ACC112 (cell line): ENCODE measurements at regions not wholly inside any gene's neighbourhood (a gene's known extent, or its start where the extent isn't known, plus 50 kb on each side); places are given as distances from the start of the nearest gene placed in this dataset.
"Not testable (repeated sequence)": the region's sequence is repeated elsewhere in the genome, so short reads cannot be mapped to it uniquely, and the experiment has no call there.

Experiments used
- H2AFZ ChIP-seq: fragments of 200-600 bp; sonication (generic); one replicate; pipeline ENCODE4 v1.6.0; 2017; ENCODE audit warnings: antibody characterized with exemption, low read length; ENCODE audit not compliant: unreplicated experiment
- H3K27ac ChIP-seq: fragments of 200-600 bp; sonication (generic); 2 replicates; pipeline ENCODE4 v1.5.1; 2014; ENCODE audit warnings: low read depth, mild to moderate bottlenecking, antibody characterized with exemption, low read length, moderate library complexity
- H3K27me3 ChIP-seq: fragments of 200-600 bp; sonication (generic); 2 replicates; pipeline ENCODE4 v1.6.1; 2014; ENCODE audit warnings: mild to moderate bottlenecking, antibody characterized with exemption, low read length, moderate library complexity, mixed read lengths; ENCODE audit not compliant: insufficient read depth
- H3K36me3 ChIP-seq: fragments of 200-600 bp; sonication (generic); 2 replicates; pipeline ENCODE4 v1.6.1; 2016; ENCODE audit warnings: mild to moderate bottlenecking, antibody characterized with exemption, low read length, moderate library complexity, mixed read lengths; ENCODE audit not compliant: insufficient read depth
- H3K4me1 ChIP-seq: fragments of 200-600 bp; sonication (generic); one replicate; pipeline ENCODE4 v1.6.1; 2016; ENCODE audit warnings: low read length, mixed read lengths; ENCODE audit not compliant: insufficient read depth, unreplicated experiment, control insufficient read depth
- H3K4me3 ChIP-seq: fragments of 200-600 bp; sonication (generic); 2 replicates; pipeline ENCODE4 v1.5.1; 2014; ENCODE audit warnings: mild to moderate bottlenecking, low read depth, low read length
- H3K79me2 ChIP-seq: fragments of 200-600 bp; sonication (generic); one replicate; pipeline ENCODE4 v1.6.0; 2016; ENCODE audit warnings: low read length; ENCODE audit not compliant: control insufficient read depth, unreplicated experiment, insufficient read depth

DNA sequence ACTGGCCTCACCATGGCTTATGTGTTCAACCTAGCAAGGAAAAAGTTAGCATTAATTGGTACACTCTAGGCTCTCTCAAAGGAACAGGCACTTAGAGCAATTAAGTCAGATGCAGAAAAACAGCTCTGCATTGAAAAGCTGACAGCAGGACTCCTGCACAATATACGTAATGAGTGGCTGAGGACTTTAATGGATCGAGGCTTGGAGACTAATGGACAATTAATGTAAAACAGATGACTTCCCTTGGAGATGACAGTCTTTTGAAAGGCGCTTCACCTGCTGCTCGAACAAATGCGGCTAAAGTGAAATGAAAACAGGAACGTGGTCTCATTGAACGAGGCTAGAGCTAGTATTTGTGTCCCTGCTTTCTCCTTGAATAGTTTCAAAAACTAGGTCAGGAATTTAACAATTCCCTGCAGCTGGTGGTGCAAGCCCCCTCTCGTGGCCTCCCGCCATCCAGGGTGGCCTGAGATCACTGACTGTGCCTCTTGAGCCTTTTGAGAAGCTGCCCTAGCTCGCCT lies 137.1 kb downstream of the ELOVL4 start:
- no peaks in the 10 kb centered on the region for H3K79me2 ChIP-seq
- H3K27me3 ChIP-seq, result peaks cover 6% of the 10 kb centered on the region; the same call in 1 of the 2 replicates
- no peaks in the 10 kb centered on the region for H3K36me3 ChIP-seq
- no peak overlapping the region for H3K4me3 ChIP-seq
- H2AFZ ChIP-seq, result no peak overlapping the region
- no peak overlapping the region for H3K27ac ChIP-seq
- H3K4me1 ChIP-seq, result no peaks in the 10 kb centered on the region

DNA sequence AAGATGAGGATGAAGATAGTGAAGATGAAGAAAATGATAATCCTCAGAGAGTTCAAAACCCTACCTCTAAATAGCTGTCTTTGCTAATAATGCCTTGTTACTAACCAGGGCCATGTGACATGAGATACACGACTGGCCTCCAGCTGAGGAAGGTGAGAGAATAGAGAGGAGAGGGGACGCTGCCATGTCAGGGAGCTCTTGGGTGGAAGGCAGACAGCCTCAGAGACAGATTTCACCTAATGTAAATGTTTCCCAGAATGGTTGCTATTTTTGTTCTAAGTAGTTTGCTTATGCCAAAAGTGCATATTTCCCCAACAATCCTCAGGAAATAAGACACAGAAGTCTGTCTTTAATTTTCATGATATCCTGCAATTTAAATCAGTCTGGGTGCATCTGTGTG lies 138.4 kb downstream of the ELOVL4 start:
- no peak overlapping the region for H3K4me3 ChIP-seq
- no peak overlapping the region for H3K27ac ChIP-seq
- H3K27me3 ChIP-seq, result peaks cover 11% of the 10 kb centered on the region; the same call in 1 of the 2 replicates
- H3K36me3 ChIP-seq, result no peaks in the 10 kb centered on the region
- H3K79me2 ChIP-seq, result no peaks in the 10 kb centered on the region
- H2AFZ ChIP-seq, result no peak overlapping the region
- H3K4me1 ChIP-seq, result no peaks in the 10 kb centered on the region

DNA sequence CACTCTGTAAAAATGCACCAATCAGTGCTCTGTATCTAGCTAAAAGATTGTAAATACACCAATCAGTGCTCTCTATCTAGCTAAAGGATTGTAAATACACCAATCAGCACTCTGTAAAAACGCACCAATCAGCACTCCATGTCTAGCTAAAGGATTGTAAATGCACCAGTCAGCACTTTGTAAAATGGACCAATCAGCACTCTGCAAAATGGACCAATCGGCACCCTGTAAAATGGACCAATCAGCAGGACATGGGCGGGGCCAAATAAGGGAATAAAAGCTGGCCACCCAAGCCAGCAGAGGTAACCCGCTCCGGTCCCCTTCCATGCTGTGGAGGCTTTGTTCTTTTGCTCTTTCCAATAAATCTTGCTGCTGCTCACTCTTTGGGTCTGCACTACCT lies 140.7 kb downstream of the ELOVL4 start:
- not testable (repeated sequence) for H3K4me3 ChIP-seq, H3K4me1 ChIP-seq, H3K79me2 ChIP-seq, H2AFZ ChIP-seq, H3K36me3 ChIP-seq, H3K27ac ChIP-seq
- peaks cover 26% of the 10 kb centered on the region for H3K27me3 ChIP-seq

DNA sequence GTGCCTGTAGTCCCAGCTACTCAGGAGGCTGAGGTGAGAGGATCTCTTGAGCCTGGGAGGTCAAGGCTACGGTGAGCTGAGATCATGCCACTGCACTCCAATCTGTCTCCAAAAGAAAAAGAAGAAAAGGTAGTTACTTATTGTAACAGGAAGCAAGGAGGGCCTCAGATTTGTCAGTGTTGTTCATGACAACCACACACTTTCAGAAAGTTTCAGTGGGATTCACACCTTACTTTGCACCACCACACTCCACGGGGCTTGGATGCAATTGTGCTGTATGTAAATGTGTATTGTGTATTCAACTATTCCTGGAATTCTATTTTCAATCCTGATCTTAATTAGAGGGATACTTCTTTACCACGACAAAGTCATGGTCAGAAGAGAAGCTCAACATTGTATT lies 142.6 kb downstream of the ELOVL4 start:
- Histone ChIP-seq H3K4me3 (no peak overlapping the region), H3K79me2 (no peaks in the 10 kb centered on the region)

DNA sequence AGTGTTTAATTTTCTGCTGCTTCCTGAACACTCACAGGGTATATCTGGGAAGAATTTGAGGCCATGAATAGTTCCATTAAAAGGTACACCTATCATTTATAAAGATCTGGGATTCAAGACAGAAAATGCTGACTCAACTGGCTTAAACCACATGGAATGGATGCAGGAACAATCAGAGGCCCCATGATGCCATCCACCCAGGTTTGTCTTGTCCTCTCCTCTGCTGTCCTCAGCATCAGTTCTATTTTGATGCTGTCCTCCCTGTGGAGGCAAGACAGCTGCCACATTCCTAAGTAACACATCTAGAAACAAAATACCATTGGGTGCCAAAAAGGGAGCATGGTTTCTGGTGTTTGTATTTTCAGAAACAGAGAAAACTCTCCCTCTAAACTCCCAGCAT lies 143.4 kb downstream of the ELOVL4 start:
- Histone ChIP-seq H3K36me3 (no peaks in the 10 kb centered on the region), H3K4me3 (no peak overlapping the region), H3K27ac (no peak overlapping the region), H2AFZ (no peak overlapping the region), H3K4me1 (no peaks in the 10 kb centered on the region), H3K79me2 (no peaks in the 10 kb centered on the region), H3K27me3 (peaks cover 27% of the 10 kb centered on the region)

More for the DNA sequence above, 142.6 kb downstream of the ELOVL4 start:
- H3K36me3 ChIP-seq, result no peaks in the 10 kb centered on the region
- H2AFZ ChIP-seq, result no peak overlapping the region
- H3K27ac ChIP-seq, result no peak overlapping the region
- H3K4me1 ChIP-seq, result no peaks in the 10 kb centered on the region
- H3K27me3 ChIP-seq, result peaks cover 27% of the 10 kb centered on the region

DNA sequence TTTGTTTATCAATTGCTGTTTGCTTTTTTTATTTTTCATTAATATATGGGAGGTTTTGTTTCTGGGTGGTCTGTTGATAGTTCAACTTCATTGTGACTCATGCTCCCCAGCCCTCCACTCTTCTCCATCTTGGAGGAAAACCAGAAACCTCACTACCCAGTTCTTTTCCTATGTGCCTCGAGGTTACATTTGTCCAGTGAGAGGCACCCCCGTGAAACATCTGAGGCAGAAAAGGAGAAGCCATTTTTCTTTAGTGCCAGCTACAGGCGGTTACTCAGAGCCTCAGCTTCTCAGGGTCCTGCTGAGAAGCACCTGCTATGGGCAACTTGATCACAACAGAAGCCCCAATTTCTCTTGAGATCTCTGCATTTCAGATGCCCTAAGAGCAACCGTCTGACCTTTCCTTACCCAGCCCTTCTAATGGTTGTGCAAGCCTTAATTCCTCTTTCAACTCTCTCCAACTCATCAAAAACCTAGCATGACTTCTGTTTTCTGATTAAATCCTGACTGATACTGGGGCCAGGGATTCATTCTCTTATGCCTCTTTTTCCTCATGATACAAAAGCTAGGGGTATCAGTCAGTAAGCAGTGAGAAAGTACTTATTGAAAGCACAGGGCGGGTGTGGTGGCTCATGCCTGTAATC lies 144.6 kb downstream of the ELOVL4 start:
- Histone ChIP-seq H3K27me3 (peaks cover 35% of the 10 kb centered on the region), H3K4me3 (no peak overlapping the region), H3K79me2 (no peaks in the 10 kb centered on the region), H3K36me3 (no peaks in the 10 kb centered on the region), H3K4me1 (no peaks in the 10 kb centered on the region), H3K27ac (no peak overlapping the region), H2AFZ (no peak overlapping the region)

DNA sequence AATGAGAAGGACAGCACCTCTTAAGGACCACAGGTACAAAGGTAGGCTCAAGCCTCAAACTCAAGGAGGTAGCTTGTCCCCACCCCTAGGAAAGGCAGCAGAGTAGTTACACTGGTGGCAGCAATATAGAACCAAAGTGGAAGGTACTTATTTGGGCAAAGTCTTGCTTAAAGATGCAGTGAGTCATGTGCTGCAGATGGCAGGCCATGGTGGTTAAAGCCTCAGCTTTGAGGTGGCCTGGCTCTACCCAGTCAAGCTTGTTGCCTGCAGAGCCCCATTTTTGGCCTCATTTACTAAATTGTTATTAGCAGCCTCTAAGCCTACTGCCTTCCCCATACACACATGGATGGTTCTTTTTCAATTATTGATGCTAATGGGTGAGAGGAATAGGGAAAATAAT lies 146.0 kb downstream of the ELOVL4 start:
- H3K27me3 ChIP-seq, result peaks cover 39% of the 10 kb centered on the region
- no peak overlapping the region for H3K27ac ChIP-seq
- H2AFZ ChIP-seq, result no peak overlapping the region
- no peak overlapping the region for H3K4me3 ChIP-seq
- H3K36me3 ChIP-seq, result no peaks in the 10 kb centered on the region
- H3K79me2 ChIP-seq, result no peaks in the 10 kb centered on the region
- no peaks in the 10 kb centered on the region for H3K4me1 ChIP-seq

DNA sequence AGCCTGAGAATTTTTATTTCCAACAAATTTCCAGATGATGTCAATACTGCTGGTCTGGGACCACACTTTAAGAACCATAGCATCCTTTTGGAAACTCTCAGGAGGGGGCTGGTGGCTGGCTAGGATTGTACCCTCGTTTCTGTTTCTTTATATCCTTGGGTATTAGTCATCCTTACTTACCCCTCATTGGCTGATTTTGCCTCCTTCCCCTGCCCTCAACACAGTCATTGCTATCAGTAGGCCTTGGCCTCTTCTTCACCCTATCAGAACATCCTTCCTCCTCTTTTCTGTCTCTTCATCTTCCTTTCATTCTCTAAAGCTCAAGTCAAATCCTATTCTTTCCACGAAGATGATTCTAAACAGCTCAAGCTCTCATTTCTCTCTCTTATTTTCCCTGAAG lies 148.5 kb downstream of the ELOVL4 start:
- H2AFZ ChIP-seq, result no peak overlapping the region
- peaks cover 38% of the 10 kb centered on the region for H3K27me3 ChIP-seq
- no peaks in the 10 kb centered on the region for H3K4me1 ChIP-seq
- no peaks in the 10 kb centered on the region for H3K79me2 ChIP-seq
- no peak overlapping the region for H3K27ac ChIP-seq
- H3K4me3 ChIP-seq, result no peak overlapping the region
- H3K36me3 ChIP-seq, result no peaks in the 10 kb centered on the region

DNA sequence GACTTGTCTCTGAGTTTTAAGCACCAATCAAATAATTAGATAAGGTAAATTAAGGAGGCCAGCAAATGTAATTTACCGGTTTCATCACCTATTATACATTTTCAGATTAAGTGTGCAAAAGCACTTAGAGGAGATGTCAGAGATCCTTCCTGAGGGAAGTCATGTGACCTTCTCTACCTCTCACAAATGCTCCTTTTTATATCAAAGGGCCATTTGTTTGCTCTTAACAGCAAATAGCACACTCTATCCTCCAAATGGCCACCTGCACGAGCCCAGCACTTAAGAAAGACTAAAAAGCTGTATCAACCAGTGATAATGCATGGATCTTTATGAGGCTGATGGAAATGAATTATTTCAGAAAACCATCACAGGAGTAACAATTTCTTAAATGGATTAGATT lies 149.4 kb downstream of the ELOVL4 start:
- no peak overlapping the region for H3K27ac ChIP-seq
- H2AFZ ChIP-seq, result no peak overlapping the region
- H3K4me3 ChIP-seq, result no peak overlapping the region
- H3K4me1 ChIP-seq, result no peaks in the 10 kb centered on the region
- no peaks in the 10 kb centered on the region for H3K79me2 ChIP-seq
- peaks cover 36% of the 10 kb centered on the region for H3K27me3 ChIP-seq
- H3K36me3 ChIP-seq, result no peaks in the 10 kb centered on the region

DNA sequence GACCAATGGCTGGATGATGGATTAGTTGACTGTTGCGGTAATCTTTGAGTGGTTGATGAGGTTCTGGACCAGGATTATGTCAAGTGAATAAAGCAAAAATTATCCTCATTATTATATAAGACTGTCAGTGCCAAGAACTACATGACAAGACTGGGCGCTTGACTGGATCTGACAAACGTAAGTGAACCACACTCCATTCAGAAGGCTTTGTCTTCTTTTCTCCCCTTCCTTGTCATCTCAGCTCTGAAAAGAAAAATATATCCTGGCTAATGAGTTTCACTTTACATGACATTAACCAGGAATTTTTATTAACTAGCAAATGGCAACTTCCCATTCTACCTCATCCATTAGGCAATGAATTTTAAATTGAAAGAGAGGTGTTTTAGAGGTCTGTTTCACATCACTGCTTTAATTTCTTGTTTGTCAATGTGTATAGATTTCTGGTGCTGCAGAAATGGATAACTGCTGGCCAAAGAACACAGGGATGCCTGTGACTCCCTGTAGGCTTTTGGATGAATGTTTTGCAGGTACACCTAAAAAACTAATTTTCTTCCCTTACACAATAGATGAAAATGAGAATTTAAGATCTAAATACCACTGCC lies 150.1 kb downstream of the ELOVL4 start:
- no peak overlapping the region for H2AFZ ChIP-seq
- no peak overlapping the region for H3K4me3 ChIP-seq
- H3K27ac ChIP-seq, result no peak overlapping the region
- H3K27me3 ChIP-seq, result peaks cover 30% of the 10 kb centered on the region
- H3K4me1 ChIP-seq, result no peaks in the 10 kb centered on the region
- no peaks in the 10 kb centered on the region for H3K36me3 ChIP-seq
- no peaks in the 10 kb centered on the region for H3K79me2 ChIP-seq

DNA sequence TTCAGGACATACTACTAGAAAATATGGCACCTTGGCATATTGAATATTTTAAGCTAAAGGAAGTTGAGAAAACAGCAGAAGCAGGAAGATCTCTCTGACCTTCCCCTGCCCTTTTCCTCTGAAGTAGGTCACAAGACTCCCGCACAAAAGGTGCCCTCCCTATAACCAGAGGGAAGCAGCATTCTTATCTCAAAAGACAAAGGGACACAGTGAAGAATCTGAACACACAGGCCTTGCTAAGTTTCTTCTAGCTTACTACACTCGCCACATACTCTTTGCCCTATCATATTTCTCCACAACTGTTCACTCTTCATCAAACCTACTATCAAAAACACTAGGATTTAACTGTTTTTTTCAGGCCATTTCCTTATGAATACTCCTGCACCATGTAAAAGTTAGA lies 151.2 kb downstream of the ELOVL4 start:
- peaks cover 19% of the 10 kb centered on the region; the same call in 1 of the 2 replicates for H3K27me3 ChIP-seq
- H3K4me1 ChIP-seq, result no peaks in the 10 kb centered on the region
- no peak overlapping the region for H3K27ac ChIP-seq
- no peak overlapping the region for H2AFZ ChIP-seq
- no peaks in the 10 kb centered on the region for H3K36me3 ChIP-seq
- no peak overlapping the region for H3K4me3 ChIP-seq
- no peaks in the 10 kb centered on the region for H3K79me2 ChIP-seq
